ENCODE measurements at regions not wholly inside any gene's neighbourhood (a gene's known extent, or its start where the extent isn't known, plus 50 kb on each side); places are given as distances from the start of the nearest gene placed in this dataset.

DNA sequence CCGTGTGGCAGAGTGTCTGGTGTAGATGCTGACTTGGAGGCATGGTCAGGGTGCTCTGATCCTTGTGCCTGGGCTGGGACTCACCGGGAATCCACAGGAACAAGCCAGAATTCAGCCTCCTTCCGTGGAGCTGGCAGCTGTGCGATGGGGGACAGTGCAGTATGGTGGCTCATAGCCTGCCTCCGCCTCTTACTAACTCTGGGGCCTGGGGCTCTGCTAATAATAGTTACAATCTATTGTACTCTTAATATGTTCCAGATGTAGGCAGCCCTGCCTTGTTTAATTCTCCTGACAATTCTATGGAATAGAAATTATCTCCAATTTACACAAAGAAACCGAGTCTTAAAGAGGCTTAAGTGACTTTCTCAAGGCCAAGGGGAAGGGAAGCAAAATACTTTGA, 77.6 kb downstream of the PCDH1 start:
- H3K4me1 Mint-ChIP-seq, result peaks cover 0 to 2% (median 0%) of the 10 kb centered on the region in 7 donors
- no peaks in the 10 kb centered on the region for H3K36me3 ChIP-seq (ENCODE audit: control insufficient read depth in 2 of 3, insufficient read depth in 3 of 3, low read length in 3 of 3)

DNA sequence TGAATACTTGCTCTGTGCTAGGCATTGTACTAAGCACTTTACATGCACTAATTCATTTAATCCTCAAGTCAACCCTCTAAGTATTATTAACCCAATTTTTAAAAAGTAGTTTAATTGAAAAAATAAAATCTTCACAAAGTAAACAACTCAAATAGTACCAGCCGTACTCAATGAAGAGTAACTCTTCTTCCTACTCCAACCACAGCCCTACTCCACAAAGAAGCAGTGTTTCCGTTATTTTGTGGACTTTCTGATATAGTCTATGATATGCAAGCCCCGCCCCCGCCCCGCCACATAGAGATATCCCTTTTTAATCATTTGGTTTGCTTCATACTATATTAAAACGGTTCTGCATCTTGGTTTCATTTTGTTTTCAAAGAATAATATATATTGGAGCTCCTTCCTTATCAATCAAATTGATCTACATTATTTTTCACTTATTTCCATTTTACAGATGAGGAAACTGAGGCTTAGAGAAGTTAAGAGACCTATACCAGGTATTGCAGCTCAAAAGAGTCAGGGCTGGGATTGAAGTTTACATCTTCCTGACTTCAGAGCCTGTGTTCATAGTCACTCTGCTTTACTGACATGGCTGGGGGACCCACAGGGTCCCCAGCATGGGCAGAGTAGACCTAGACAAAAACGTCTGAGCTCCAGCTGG, 78.6 kb downstream of the PCDH1 start:
- Histone ChIP-seq H3K36me3 (ENCODE audit: control insufficient read depth in 2 of 3, insufficient read depth in 3 of 3, low read length in 3 of 3) (no peaks in the 10 kb centered on the region), H3K27ac (ENCODE audit: low read depth, low read length) (no peak overlapping the region), H3K4me3 (ENCODE audit: low read length) (no peak overlapping the region), H3K9me3 (ENCODE audit: control insufficient read depth in 2 of 3, low read length in 3 of 3) (no peaks in the 10 kb centered on the region), H3K4me1 (ENCODE audit: control insufficient read depth in 2 of 2, insufficient read depth in 2 of 2, low read length in 2 of 2) (no peaks in the 10 kb centered on the region), H3K27me3 (ENCODE audit: control insufficient read depth in 2 of 2, insufficient read depth in 2 of 2, low read length in 2 of 2) (no peaks in the 10 kb centered on the region)
- Mint-ChIP-seq H3K4me3 (peak overlapping the region in 1 of 10 donors; percentile 24), H3K36me3 (no peaks in the 10 kb centered on the region), H3K9me3 (peaks cover 0 to 2% (median 0%) of the 10 kb centered on the region in 11 donors), H3K27me3 (peaks cover 8 to 22% (median 21%) of the 10 kb centered on the region in 5 donors), H3K27ac (no peak overlapping the region), H3K4me1 (peaks cover 0 to 2% (median 0%) of the 10 kb centered on the region in 7 donors)
- ChIA-PET POLR2A (no interaction called here), CTCF (interaction anchor here (0.7 kb wide), 1 partner anchor 12 kb away, joined by 3 read pairs; no protein-coding TSS in a partner anchor)
- DNase-seq (peak in 1 of 9 donors; percentile 9), ATAC-seq (no peak)
- intact Hi-C loops (cut with micrococcal nuclease), result no loop called here

More for the DNA sequence above, 77.6 kb downstream of the PCDH1 start:
- H3K27ac ChIP-seq (ENCODE audit: low read depth, low read length), result no peak overlapping the region
- Mint-ChIP-seq H3K36me3 (peaks cover 0 to 6% (median 0%) of the 10 kb centered on the region in 5 donors), H3K27me3 (peaks cover 15 to 32% (median 29%) of the 10 kb centered on the region in 5 donors), H3K9me3 (peaks cover 0 to 2% (median 0%) of the 10 kb centered on the region in 11 donors), H3K27ac (no peak overlapping the region), H3K4me3 (no peak overlapping the region)
- ChIA-PET POLR2A (no interaction called here), CTCF (no interaction called here)
- DNase-seq (no peak), ATAC-seq (no peak)
- H3K9me3 ChIP-seq (ENCODE audit: control insufficient read depth in 2 of 3, low read length in 3 of 3), result no peaks in the 10 kb centered on the region
- no peaks in the 10 kb centered on the region for H3K4me1 ChIP-seq (ENCODE audit: control insufficient read depth in 2 of 2, insufficient read depth in 2 of 2, low read length in 2 of 2)
- H3K27me3 ChIP-seq (ENCODE audit: control insufficient read depth in 2 of 2, insufficient read depth in 2 of 2, low read length in 2 of 2), result no peaks in the 10 kb centered on the region
- no peak overlapping the region for H3K4me3 ChIP-seq (ENCODE audit: low read length)
- intact Hi-C loops (cut with micrococcal nuclease), result no loop called here

DNA sequence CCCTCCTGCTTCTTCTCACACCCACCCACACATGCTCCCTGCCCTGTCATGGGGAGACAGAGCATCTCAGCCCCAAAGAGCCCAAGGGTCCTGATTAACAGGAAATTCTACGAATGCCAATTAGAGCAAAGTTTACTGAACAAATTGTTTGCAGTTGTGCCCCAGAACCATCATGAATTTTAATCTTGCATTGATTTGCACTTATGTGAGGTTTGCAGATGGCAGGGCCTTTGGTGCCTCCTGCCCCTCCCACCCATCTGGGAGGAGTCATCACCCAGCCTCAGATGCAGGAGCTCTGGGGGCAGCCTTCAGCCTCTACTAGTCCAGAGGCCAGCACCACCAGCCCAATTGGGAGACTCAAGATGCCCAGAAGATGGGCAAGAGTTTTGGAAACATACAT, 80.8 kb downstream of the PCDH1 start:
- H3K36me3 Mint-ChIP-seq, result no peaks in the 10 kb centered on the region
- intact Hi-C loops (cut with micrococcal nuclease), result no loop called here
- H3K4me3 ChIP-seq (ENCODE audit: low read length), result no peak overlapping the region
- H3K27me3 ChIP-seq (ENCODE audit: control insufficient read depth in 2 of 2, insufficient read depth in 2 of 2, low read length in 2 of 2), result no peaks in the 10 kb centered on the region
- CTCF ChIA-PET, result no interaction called here
- POLR2A ChIA-PET, result no interaction called here
- no peaks in the 10 kb centered on the region for H3K9me3 ChIP-seq (ENCODE audit: control insufficient read depth in 2 of 3, low read length in 3 of 3)
- no peak overlapping the region for H3K4me3 Mint-ChIP-seq
- no peaks in the 10 kb centered on the region for H3K4me1 ChIP-seq (ENCODE audit: control insufficient read depth in 2 of 2, insufficient read depth in 2 of 2, low read length in 2 of 2)
- H3K36me3 ChIP-seq (ENCODE audit: control insufficient read depth in 2 of 3, insufficient read depth in 3 of 3, low read length in 3 of 3), result no peaks in the 10 kb centered on the region
- DNase-seq, result no peak
- H3K9me3 Mint-ChIP-seq, result peaks cover 0 to 2% (median 0%) of the 10 kb centered on the region in 11 donors
- H3K27me3 Mint-ChIP-seq, result peaks cover 0 to 7% (median 6%) of the 10 kb centered on the region in 5 donors
- no peak overlapping the region for H3K27ac ChIP-seq (ENCODE audit: low read depth, low read length)
- no peak for ATAC-seq
- peak overlapping the region in 1 of 9 donors; percentile 32 for H3K27ac Mint-ChIP-seq
- no peaks in the 10 kb centered on the region for H3K4me1 Mint-ChIP-seq

DNA sequence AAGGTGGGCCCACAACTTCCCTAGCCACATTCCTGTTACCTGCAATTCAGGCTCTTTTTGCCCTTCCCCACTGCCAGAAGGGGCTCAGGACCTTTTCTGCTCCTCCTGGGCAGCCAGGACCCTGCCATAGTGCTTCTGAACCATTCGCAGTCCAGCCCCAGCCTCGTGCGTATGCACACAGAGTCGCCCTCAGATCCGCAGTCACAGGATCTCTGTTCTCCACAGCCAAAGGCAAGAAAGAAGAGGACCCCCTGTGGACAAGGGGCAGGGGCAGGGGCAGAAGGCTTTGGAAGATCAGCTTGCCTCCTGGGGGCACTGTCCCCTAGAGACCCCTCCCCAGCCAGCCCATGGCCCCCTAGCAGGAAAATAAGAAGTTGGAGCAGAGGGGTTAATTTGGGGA, 82.8 kb downstream of the PCDH1 start:
- H3K27ac Mint-ChIP-seq, result no peak overlapping the region
- no peak overlapping the region for H3K27ac ChIP-seq (ENCODE audit: low read depth, low read length)
- ATAC-seq (no peak), DNase-seq (no peak)
- H3K27me3 Mint-ChIP-seq, result peaks cover 3 to 7% (median 4%) of the 10 kb centered on the region in 5 donors
- no peaks in the 10 kb centered on the region for H3K36me3 Mint-ChIP-seq
- intact Hi-C loops (cut with micrococcal nuclease), result no loop called here
- H3K4me1 Mint-ChIP-seq, result no peaks in the 10 kb centered on the region
- no peak overlapping the region for H3K4me3 Mint-ChIP-seq
- no peak overlapping the region for H3K4me3 ChIP-seq (ENCODE audit: low read length)
- H3K9me3 ChIP-seq (ENCODE audit: control insufficient read depth in 2 of 3, low read length in 3 of 3), result no peaks in the 10 kb centered on the region
- H3K4me1 ChIP-seq (ENCODE audit: control insufficient read depth in 2 of 2, insufficient read depth in 2 of 2, low read length in 2 of 2), result no peaks in the 10 kb centered on the region
- ChIA-PET CTCF (interaction anchor here (1.8 kb wide), 1 partner anchor 10 kb away, joined by 4 read pairs; no protein-coding TSS in a partner anchor), POLR2A (no interaction called here)
- no peaks in the 10 kb centered on the region for H3K27me3 ChIP-seq (ENCODE audit: control insufficient read depth in 2 of 2, insufficient read depth in 2 of 2, low read length in 2 of 2)
- no peaks in the 10 kb centered on the region for H3K36me3 ChIP-seq (ENCODE audit: control insufficient read depth in 2 of 3, insufficient read depth in 3 of 3, low read length in 3 of 3)
- peaks cover 0 to 2% (median 0%) of the 10 kb centered on the region in 11 donors for H3K9me3 Mint-ChIP-seq

DNA sequence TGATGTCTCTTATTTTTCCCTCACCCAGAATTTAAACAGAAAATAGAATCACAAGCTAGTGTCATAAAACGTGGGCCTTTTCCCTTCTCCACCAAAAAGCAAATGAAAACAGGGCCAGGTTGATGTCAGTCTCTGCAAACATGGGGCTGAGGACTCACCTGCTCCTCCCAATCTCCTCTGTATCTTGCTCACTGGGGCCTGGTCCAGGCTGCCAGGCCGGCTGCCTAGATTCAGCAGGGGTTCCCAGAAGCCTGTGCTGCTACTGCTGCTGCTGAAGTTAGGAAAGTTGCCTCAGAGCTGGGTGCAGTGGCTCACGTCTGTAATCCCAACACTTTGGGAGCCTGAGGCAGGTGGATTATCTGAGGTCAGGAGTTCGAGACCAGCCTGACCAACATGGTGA, 84.3 kb downstream of the PCDH1 start:
- H3K27me3 Mint-ChIP-seq, result peaks cover 9 to 15% (median 11%) of the 10 kb centered on the region in 5 donors
- no peaks in the 10 kb centered on the region for H3K36me3 ChIP-seq (ENCODE audit: control insufficient read depth in 2 of 3, insufficient read depth in 3 of 3, low read length in 3 of 3)
- CTCF ChIA-PET, result no interaction called here

DNA sequence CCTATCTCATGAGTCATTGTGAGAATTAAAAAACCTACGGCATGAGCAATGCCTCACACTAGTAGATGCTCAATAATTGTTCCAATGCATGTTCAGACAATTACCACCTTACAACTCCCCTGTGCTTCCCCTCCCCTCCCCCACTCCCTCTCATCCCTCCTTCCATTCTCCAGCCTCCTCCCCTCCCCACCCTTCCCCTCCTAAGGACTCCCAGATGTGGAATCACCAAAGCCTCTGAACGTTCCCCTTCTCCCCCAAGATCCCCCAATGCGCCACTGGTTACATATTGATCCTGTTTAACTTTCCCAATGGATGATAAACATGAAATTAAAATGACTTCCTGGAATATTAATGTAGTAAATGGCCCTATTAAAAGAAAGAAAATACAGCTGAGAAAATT, 84.8 kb downstream of the PCDH1 start:
- Histone ChIP-seq H3K9me3 (ENCODE audit: control insufficient read depth in 2 of 3, low read length in 3 of 3) (no peaks in the 10 kb centered on the region), H3K27me3 (ENCODE audit: control insufficient read depth in 2 of 2, insufficient read depth in 2 of 2, low read length in 2 of 2) (no peaks in the 10 kb centered on the region), H3K4me1 (ENCODE audit: control insufficient read depth in 2 of 2, insufficient read depth in 2 of 2, low read length in 2 of 2) (no peaks in the 10 kb centered on the region), H3K4me3 (ENCODE audit: low read length) (no peak overlapping the region), H3K36me3 (ENCODE audit: control insufficient read depth in 2 of 3, insufficient read depth in 3 of 3, low read length in 3 of 3) (no peaks in the 10 kb centered on the region), H3K27ac (ENCODE audit: low read depth, low read length) (no peak overlapping the region)
- no peak overlapping the region for H3K4me3 Mint-ChIP-seq
- no peak overlapping the region for H3K27ac Mint-ChIP-seq
- ATAC-seq, result no peak
- intact Hi-C loops (cut with micrococcal nuclease), result no loop called here
- H3K36me3 Mint-ChIP-seq, result no peaks in the 10 kb centered on the region
- ChIA-PET POLR2A (no interaction called here), CTCF (no interaction called here)
- DNase-seq, result no peak
- no peaks in the 10 kb centered on the region for H3K9me3 Mint-ChIP-seq
- H3K4me1 Mint-ChIP-seq, result no peaks in the 10 kb centered on the region
- H3K27me3 Mint-ChIP-seq, result peaks cover 11 to 20% (median 16%) of the 10 kb centered on the region in 5 donors

More for the DNA sequence above, 84.3 kb downstream of the PCDH1 start:
- ATAC-seq, result no peak
- no peaks in the 10 kb centered on the region for H3K36me3 Mint-ChIP-seq
- Histone ChIP-seq H3K27me3 (ENCODE audit: control insufficient read depth in 2 of 2, insufficient read depth in 2 of 2, low read length in 2 of 2) (no peaks in the 10 kb centered on the region), H3K4me3 (ENCODE audit: low read length) (no peak overlapping the region), H3K9me3 (ENCODE audit: control insufficient read depth in 2 of 3, low read length in 3 of 3) (no peaks in the 10 kb centered on the region), H3K27ac (ENCODE audit: low read depth, low read length) (no peak overlapping the region), H3K4me1 (ENCODE audit: control insufficient read depth in 2 of 2, insufficient read depth in 2 of 2, low read length in 2 of 2) (no peaks in the 10 kb centered on the region)
- H3K9me3 Mint-ChIP-seq, result peaks cover 0 to 2% (median 0%) of the 10 kb centered on the region in 11 donors
- no peaks in the 10 kb centered on the region for H3K4me1 Mint-ChIP-seq
- DNase-seq, result no peak
- H3K4me3 Mint-ChIP-seq, result no peak overlapping the region
- intact Hi-C loops (cut with micrococcal nuclease), result no loop called here
- H3K27ac Mint-ChIP-seq, result no peak overlapping the region
- POLR2A ChIA-PET, result interaction anchor here (1.2 kb wide), 1 partner anchor 8 kb away, joined by 3 read pairs; no protein-coding TSS in a partner anchor

DNA sequence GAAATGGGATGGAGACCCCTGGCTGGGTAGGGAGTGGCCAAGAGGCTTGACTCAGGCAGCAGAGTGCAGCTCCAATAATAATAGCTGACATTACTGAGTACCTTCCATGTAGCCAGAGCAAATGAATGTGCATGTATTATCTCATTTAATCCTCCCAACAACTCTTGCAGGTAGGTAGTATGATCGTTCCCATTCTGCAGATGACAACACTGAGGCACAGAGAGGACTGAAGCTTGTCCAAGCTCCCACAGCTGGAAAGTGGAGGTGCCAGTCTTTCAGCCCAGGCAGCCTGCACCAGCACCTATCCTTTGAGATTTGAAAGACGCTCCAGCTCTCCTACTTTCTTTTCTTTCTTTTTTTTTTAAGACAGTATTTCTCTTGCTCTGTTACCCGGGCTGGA, 87.6 kb downstream of the PCDH1 start:
- H3K36me3 ChIP-seq (ENCODE audit: control insufficient read depth in 2 of 3, insufficient read depth in 3 of 3, low read length in 3 of 3), result no peaks in the 10 kb centered on the region
- DNase-seq, result no peak
- H3K27me3 Mint-ChIP-seq, result peaks cover 20 to 31% (median 27%) of the 10 kb centered on the region in 5 donors
- H3K9me3 Mint-ChIP-seq, result no peaks in the 10 kb centered on the region
- ChIA-PET CTCF (no interaction called here), POLR2A (no interaction called here)
- no peaks in the 10 kb centered on the region for H3K36me3 Mint-ChIP-seq
- no peaks in the 10 kb centered on the region for H3K4me1 ChIP-seq (ENCODE audit: control insufficient read depth in 2 of 2, insufficient read depth in 2 of 2, low read length in 2 of 2)
- no peaks in the 10 kb centered on the region for H3K4me1 Mint-ChIP-seq
- H3K9me3 ChIP-seq (ENCODE audit: control insufficient read depth in 2 of 3, low read length in 3 of 3), result no peaks in the 10 kb centered on the region
- intact Hi-C loops (cut with micrococcal nuclease), result no loop called here
- no peak overlapping the region for H3K4me3 Mint-ChIP-seq
- H3K27ac Mint-ChIP-seq, result no peak overlapping the region
- H3K4me3 ChIP-seq (ENCODE audit: low read length), result no peak overlapping the region
- no peaks in the 10 kb centered on the region for H3K27me3 ChIP-seq (ENCODE audit: control insufficient read depth in 2 of 2, insufficient read depth in 2 of 2, low read length in 2 of 2)
- no peak overlapping the region for H3K27ac ChIP-seq (ENCODE audit: low read depth, low read length)
- no peak for ATAC-seq

Data from naive thymus-derived CD4-positive, alpha-beta T cell (primary cell).